GM23338 (cell line): ENCODE measurements at regions not wholly inside any gene's neighbourhood (a gene's known extent, or its start where the extent isn't known, plus 50 kb on each side); places are given as distances from the start of the nearest gene placed in this dataset.

ENCODE experiments used
- CTCF ChIP-seq, 2 experiments: fragments of 200-600 bp in 1 of 2; sonication (generic) in 1 of 2; conservative IDR thresholded peaks; 2 replicates each; pipeline versions ENCODE4 v1.5.1 to v1.6.1; 2016 to 2017; ENCODE audit warnings: antibody characterized with exemption in 2 of 2, low read depth in 2 of 2, mild to moderate bottlenecking in 2 of 2, moderate library complexity in 1 of 2
- ETS1 ChIP-seq: IDR thresholded peaks from 2 replicates; pipeline ENCODE4 v1.6.1; 2016; ENCODE audit warnings: antibody characterized with exemption
- EZH2 ChIP-seq: fragments of 200-600 bp; sonication (generic); IDR thresholded peaks from one replicate; pipeline ENCODE4 v1.8.0; 2017; ENCODE audit warnings: antibody characterized with exemption, mild to moderate bottlenecking, low read depth; ENCODE audit not compliant: unreplicated experiment
- JUNB ChIP-seq: IDR thresholded peaks from one replicate; pipeline ENCODE4 v1.6.1; 2016; ENCODE audit warnings: antibody characterized with exemption; ENCODE audit not compliant: unreplicated experiment
- POLR2AphosphoS5 ChIP-seq: IDR thresholded peaks from 2 replicates; pipeline ENCODE4 v1.6.1; 2016; ENCODE audit warnings: antibody characterized with exemption, low read depth
- REST ChIP-seq: IDR thresholded peaks from one replicate; pipeline ENCODE4 v1.6.1; 2018; ENCODE audit warnings: antibody characterized with exemption; ENCODE audit not compliant: unreplicated experiment

- no peak for TF ChIP-seq EZH2
- no peak for TF ChIP-seq CTCF (conservative IDR thresholded peaks at IDR 0.05; ENCODE audit: low read depth in 2 of 2)
- no peak for TF ChIP-seq ETS1
- no peak for TF ChIP-seq JUNB
- no peak for TF ChIP-seq POLR2AphosphoS5
- no peak for TF ChIP-seq REST
These were observed 491.2 kb upstream of the LRRC4C start for GRCh38 chr11:41950470-41951143.
